Tibial nerve (tissue), 4 donors: ENCODE measurements at regions not wholly inside any gene's neighbourhood (a gene's known extent, or its start where the extent isn't known, plus 50 kb on each side); places are given as distances from the start of the nearest gene placed in this dataset.

Source experiments
- DNase-seq, 2 donors: peaks; one replicate each; pipeline ENCODE4 v3.0.0-alpha.2; 2019; ENCODE audit warnings: low spot score in 2 of 2
- H3K27ac ChIP-seq, 4 donors: fragments of 200-600 bp; sonication (generic) in 3 of 4; one replicate each; pipeline ENCODE4 v1.5.1; 2017 to 2019; ENCODE audit warnings: mild to moderate bottlenecking in 1 of 4
- H3K27me3 ChIP-seq, 2 donors: fragments of 200-600 bp; sonication (generic) in 1 of 2; one replicate each; pipeline versions ENCODE4 v1.5.1 to v1.6.0; 2017 to 2019
- H3K36me3 ChIP-seq, 3 donors: fragments of 200-600 bp; sonication (generic); one replicate each; pipeline ENCODE4 v1.5.1; 2018 to 2019
- H3K4me1 ChIP-seq, 4 donors: fragments of 200-600 bp; sonication (generic) in 3 of 4; one replicate each; pipeline ENCODE4 v1.5.1; 2017 to 2019
- H3K4me3 ChIP-seq, 4 donors: fragments of 200-600 bp; sonication (generic) in 3 of 4; one replicate each; pipeline ENCODE4 v1.5.1; 2017 to 2019; ENCODE audit warnings: mild to moderate bottlenecking in 1 of 4, moderate library complexity in 1 of 4
- H3K9me3 ChIP-seq, 4 donors: fragments of 200-600 bp; sonication (generic) in 3 of 4; one replicate each; pipeline ENCODE4 v1.5.1; 2017 to 2019
- EP300 ChIP-seq, 2 donors: sonication (generic); formaldehyde crosslinking; IDR thresholded peaks; one replicate each; pipeline ENCODE4 v1.6.1; 2017; ENCODE audit warnings: antibody characterized with exemption in 2 of 2, mild to moderate bottlenecking in 1 of 2
- POLR2A ChIP-seq, 2 donors: fragments of 450-650 bp; IDR thresholded peaks; one replicate each; pipeline ENCODE4 v1.6.1; 2017; ENCODE audit warnings: antibody characterized with exemption in 2 of 2, mild to moderate bottlenecking in 2 of 2, moderate library complexity in 2 of 2
- WGBS, 2 donors: methylation state at CpG; one replicate each; pipeline ENCODE4 v1.1.5; 2018; 5-methylcytosine and 5-hydroxymethylcytosine counted together
- TF ChIP-seq, protein P1 (sequence below), 5 experiments: fragments of 200-600 bp in 3 of 5; fragments of 450-650 bp in 2 of 5; sonication (generic) in 3 of 5; IDR thresholded peaks; one replicate each; pipeline ENCODE4 v1.5.1; 2016 to 2019; ENCODE audit warnings: antibody characterized with exemption in 5 of 5, mild to moderate bottlenecking in 3 of 5, moderate library complexity in 2 of 5

DNA sequence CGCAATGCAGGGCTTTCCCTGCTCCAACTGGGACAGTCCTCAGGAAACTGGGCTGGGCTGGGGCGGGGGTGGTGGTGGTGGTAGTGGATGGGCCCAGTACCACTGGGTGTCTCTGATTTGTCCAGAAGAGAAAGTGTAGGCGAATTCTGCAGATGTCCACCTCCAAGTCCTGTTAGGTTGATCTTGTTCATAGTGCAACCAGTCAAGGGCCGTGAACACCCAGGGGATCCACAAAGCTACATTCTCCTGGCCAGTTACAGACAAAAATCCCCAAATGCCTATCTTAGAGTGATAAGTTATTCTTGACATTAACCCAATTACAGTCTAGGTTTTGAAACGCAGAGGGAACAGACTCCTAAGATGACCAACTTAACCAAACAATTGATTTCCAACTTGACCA, 97.5 kb upstream of the SHB start:
- Histone ChIP-seq H3K27me3 (no peaks in the 10 kb centered on the region), H3K4me3 (no peak overlapping the region), H3K9me3 (peaks cover 0 to 18% (median 0%) of the 10 kb centered on the region in 4 donors), H3K27ac (no peak overlapping the region), H3K4me1 (peaks cover 0 to 15% (median 0%) of the 10 kb centered on the region in 4 donors), H3K36me3 (no peaks in the 10 kb centered on the region)
- TF ChIP-seq EP300 (IDR thresholded peaks at IDR 0.05) (no peak), POLR2A (IDR thresholded peaks at IDR 0.05) (no peak)
- TF ChIP-seq, protein P1, sequence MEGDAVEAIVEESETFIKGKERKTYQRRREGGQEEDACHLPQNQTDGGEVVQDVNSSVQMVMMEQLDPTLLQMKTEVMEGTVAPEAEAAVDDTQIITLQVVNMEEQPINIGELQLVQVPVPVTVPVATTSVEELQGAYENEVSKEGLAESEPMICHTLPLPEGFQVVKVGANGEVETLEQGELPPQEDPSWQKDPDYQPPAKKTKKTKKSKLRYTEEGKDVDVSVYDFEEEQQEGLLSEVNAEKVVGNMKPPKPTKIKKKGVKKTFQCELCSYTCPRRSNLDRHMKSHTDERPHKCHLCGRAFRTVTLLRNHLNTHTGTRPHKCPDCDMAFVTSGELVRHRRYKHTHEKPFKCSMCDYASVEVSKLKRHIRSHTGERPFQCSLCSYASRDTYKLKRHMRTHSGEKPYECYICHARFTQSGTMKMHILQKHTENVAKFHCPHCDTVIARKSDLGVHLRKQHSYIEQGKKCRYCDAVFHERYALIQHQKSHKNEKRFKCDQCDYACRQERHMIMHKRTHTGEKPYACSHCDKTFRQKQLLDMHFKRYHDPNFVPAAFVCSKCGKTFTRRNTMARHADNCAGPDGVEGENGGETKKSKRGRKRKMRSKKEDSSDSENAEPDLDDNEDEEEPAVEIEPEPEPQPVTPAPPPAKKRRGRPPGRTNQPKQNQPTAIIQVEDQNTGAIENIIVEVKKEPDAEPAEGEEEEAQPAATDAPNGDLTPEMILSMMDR (IDR thresholded peaks at IDR 0.05): no peak
- WGBS, 2 donors: 96 to 99% methylated on average over 5 of the region's 5 CpGs
- no peak for DNase-seq

DNA sequence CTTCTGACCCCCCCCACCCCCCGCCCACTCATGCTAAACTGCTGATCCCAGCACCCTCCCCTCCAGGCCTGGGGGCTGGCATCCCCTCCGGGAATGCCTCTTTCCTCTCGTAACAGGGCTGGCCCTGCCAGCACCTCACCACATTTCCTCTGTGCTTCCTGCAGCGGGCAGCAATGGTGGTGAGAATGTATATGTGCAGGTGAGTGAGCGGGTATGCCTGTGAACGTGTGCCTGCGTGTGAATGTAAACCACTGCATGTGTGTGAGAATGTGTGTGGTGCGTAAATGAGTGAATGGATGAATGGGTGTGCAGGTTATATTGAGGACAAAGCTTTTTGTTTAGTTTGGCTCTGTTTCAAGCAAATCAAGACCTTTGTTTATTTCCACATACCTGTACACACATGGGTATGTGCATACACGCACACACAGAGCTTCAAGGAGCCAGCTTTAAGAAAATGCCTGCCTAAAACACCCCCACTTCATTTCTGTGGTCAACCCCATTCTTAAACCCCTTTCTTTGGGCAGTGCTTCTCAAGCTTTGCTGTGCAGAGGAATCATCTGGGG, 95.7 kb upstream of the SHB start:
- 55 to 63% methylated on average over 9 of the region's 9 CpGs for WGBS, 2 donors

DNA sequence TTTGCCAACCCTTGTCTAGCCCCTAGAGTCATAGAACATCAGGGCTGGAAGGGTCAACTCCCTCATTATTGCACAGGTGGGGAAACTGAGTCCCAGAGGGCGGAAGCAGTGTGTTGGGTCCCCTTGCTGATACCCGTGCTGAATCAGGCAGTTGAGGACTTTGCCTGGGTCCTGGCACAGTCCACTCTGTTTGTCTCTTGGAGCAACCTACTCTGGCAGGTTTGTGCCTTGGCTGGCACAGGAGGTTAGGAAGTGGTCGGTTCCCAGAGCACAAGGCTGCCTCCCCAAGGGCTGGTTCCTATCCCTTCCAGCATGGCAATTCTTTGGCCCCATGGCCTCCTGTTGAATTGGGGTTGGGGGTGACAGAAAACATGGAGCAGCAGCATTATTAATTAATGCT, 94.5 kb upstream of the SHB start:
- Histone ChIP-seq H3K27ac (no peak overlapping the region), H3K4me3 (no peak overlapping the region), H3K9me3 (no peaks in the 10 kb centered on the region), H3K27me3 (no peaks in the 10 kb centered on the region), H3K36me3 (no peaks in the 10 kb centered on the region), H3K4me1 (peaks cover 0 to 15% (median 0%) of the 10 kb centered on the region in 4 donors)
- TF ChIP-seq, protein P1 (IDR thresholded peaks at IDR 0.05): no peak
- no peak for TF ChIP-seq POLR2A (IDR thresholded peaks at IDR 0.05)
- no peak for TF ChIP-seq EP300 (IDR thresholded peaks at IDR 0.05)
- no peak for DNase-seq
- 87 to 96% methylated on average over 3 of the region's 3 CpGs for WGBS, 2 donors

More for the DNA sequence above, 95.7 kb upstream of the SHB start:
- no peak for DNase-seq
- H3K36me3 ChIP-seq: no peaks in the 10 kb centered on the region
- H3K4me1 ChIP-seq: peaks cover 0 to 15% (median 0%) of the 10 kb centered on the region in 4 donors
- no peaks in the 10 kb centered on the region for H3K27me3 ChIP-seq
- peaks cover 0 to under 1% (median 0%) of the 10 kb centered on the region in 4 donors for H3K9me3 ChIP-seq
- TF ChIP-seq, protein P1 (IDR thresholded peaks at IDR 0.05): no peak
- TF ChIP-seq POLR2A (IDR thresholded peaks at IDR 0.05) (no peak), EP300 (IDR thresholded peaks at IDR 0.05) (no peak)
- no peak overlapping the region for H3K27ac ChIP-seq
- no peak overlapping the region for H3K4me3 ChIP-seq

DNA sequence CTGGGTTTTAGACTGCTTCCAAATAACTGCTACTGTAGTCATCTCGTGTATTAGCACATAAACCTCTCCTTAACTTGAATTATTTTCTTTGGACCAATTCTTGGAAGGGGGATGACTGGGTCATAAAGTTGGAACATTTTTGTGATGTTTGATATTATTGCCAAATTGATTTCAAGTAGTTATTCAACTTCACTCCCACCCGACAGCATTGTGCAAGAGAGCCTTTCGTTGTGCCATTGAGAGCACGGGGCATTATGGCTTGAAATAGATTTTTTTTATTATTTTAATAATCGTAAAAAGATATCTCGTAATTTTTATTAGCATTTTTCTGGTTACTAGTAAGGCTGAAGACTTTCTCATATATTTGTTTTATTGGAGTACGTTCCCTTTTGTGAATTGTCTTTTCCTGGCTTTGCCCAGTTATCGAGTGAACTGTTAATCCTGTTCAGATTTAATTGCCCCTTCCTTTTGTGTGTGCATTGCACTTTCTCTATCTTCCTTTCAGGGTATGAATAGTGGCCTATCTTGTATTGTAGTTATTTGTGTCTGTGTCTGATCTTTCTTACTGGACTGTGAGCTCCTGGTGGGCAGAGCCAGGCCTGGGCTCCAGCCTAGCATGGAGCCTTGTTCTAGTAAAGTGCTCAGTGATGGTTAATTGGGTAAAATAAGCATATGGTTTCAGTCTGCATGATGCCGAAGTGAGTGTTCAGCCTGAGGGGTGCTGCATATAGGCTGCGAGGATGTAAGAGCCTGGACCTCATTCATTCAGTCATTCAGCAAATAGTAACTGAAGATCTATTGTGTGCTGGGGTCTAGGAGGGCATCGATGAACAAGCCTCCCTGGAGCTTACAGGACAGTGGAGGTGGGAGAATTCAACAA, 93.5 kb upstream of the SHB start:
- 46 to 50% methylated on average over 11 of the region's 11 CpGs for WGBS, 2 donors
- H3K4me3 ChIP-seq: no peak overlapping the region
- no peak overlapping the region for H3K27ac ChIP-seq
- no peaks in the 10 kb centered on the region for H3K36me3 ChIP-seq
- peaks cover 0 to 15% (median 0%) of the 10 kb centered on the region in 4 donors for H3K4me1 ChIP-seq
- peak in 1 of 2 donors; percentile 17 for DNase-seq
- no peaks in the 10 kb centered on the region for H3K9me3 ChIP-seq
- H3K27me3 ChIP-seq: no peaks in the 10 kb centered on the region
- TF ChIP-seq EP300 (IDR thresholded peaks at IDR 0.05): peak in 1 of 2 donors; percentile 42
- TF ChIP-seq, protein P1 (IDR thresholded peaks at IDR 0.05): no peak
- no peak for TF ChIP-seq POLR2A (IDR thresholded peaks at IDR 0.05)
